ENCODE measurements at regions not wholly inside any gene's neighbourhood (a gene's known extent, or its start where the extent isn't known, plus 50 kb on each side); places are given as distances from the start of the nearest gene placed in this dataset.

DNA sequence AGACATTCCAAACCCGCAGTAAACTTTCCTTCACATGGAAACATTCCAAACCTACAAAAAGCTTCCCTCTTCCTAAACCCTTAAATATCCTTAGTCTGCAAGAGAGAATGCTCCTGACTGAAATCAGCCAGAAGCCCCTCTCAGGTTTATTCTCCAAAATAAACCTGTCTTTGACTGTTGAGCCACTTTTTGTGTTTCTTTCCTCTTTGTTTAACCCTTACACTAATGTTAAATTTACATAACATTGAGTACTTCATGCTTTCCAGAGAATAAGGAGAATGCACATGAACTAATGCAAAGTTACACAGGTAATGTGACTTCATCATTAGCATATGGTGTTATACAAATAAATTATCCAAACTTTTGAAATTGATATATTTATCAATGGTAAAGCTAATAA lies 262.6 kb upstream of the PRKCQ start:
- Mint-ChIP-seq H3K9me3 (peaks cover 35% of the 10 kb centered on the region), H3K27ac (no peak overlapping the region), H3K4me3 (no peak overlapping the region), H3K27me3 (ENCODE audit: insufficient read depth) (no peaks in the 10 kb centered on the region), H3K4me1 (no peaks in the 10 kb centered on the region), H3K36me3 (ENCODE audit: low read depth) (peaks cover 3% of the 10 kb centered on the region)
- H3K9ac ChIP-seq (ENCODE audit: extremely low read depth, low read length, poor library complexity, severe bottlenecking), result no peak overlapping the region
- TF ChIP-seq, protein P1, sequence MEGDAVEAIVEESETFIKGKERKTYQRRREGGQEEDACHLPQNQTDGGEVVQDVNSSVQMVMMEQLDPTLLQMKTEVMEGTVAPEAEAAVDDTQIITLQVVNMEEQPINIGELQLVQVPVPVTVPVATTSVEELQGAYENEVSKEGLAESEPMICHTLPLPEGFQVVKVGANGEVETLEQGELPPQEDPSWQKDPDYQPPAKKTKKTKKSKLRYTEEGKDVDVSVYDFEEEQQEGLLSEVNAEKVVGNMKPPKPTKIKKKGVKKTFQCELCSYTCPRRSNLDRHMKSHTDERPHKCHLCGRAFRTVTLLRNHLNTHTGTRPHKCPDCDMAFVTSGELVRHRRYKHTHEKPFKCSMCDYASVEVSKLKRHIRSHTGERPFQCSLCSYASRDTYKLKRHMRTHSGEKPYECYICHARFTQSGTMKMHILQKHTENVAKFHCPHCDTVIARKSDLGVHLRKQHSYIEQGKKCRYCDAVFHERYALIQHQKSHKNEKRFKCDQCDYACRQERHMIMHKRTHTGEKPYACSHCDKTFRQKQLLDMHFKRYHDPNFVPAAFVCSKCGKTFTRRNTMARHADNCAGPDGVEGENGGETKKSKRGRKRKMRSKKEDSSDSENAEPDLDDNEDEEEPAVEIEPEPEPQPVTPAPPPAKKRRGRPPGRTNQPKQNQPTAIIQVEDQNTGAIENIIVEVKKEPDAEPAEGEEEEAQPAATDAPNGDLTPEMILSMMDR (conservative IDR thresholded peaks at IDR 0.05), result no peak
- 98% methylated on average over 1 of the region's 1 CpG; no CpG with 5 or more reads in 1 of the 2 experiments for WGBS, 2 experiments (ENCODE audit: insufficient coverage in 1 of 2, insufficient read length in 1 of 2)
- no peak for DNase-seq
- H3K4me1 ChIP-seq (ENCODE audit: control insufficient read depth, insufficient read depth, low read length), result no peaks in the 10 kb centered on the region
- H3K27me3 ChIP-seq (ENCODE audit: control insufficient read depth, insufficient read depth, low read length, poor library complexity, severe bottlenecking), result no peaks in the 10 kb centered on the region
- H3K4me3 ChIP-seq (ENCODE audit: low read length), result no peak overlapping the region
- H3K36me3 ChIP-seq (ENCODE audit: control insufficient read depth, insufficient read depth, low read length), result no peaks in the 10 kb centered on the region
- no peak overlapping the region for H3K27ac ChIP-seq (ENCODE audit: low read depth, low read length)
- peaks cover 24% of the 10 kb centered on the region for H3K9me3 ChIP-seq (ENCODE audit: control insufficient read depth, low read length)

DNA sequence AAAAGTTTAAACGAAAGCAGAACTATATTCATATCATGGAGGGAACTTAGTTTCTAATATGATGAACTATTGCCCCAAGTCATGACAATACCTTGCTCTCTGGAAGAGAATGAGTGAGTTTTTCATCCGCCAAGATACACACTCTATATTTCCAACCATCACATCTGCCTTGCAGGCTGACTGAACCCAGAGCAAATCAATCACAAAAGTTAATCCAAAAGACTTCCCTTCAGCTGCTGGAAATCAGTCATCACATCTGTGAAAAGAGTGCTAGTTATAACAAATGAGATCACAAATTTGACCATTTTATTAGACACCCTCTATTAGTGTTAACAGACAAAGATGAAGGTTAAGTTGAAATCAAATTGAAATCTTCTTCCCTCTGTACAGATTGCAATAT lies 261.7 kb upstream of the PRKCQ start:
- H3K4me1 Mint-ChIP-seq, result no peaks in the 10 kb centered on the region
- no peaks in the 10 kb centered on the region for H3K4me1 ChIP-seq (ENCODE audit: control insufficient read depth, insufficient read depth, low read length)
- H3K9me3 Mint-ChIP-seq, result peaks cover 35% of the 10 kb centered on the region
- peaks cover 3% of the 10 kb centered on the region for H3K36me3 Mint-ChIP-seq (ENCODE audit: low read depth)
- H3K4me3 ChIP-seq (ENCODE audit: low read length), result no peak overlapping the region
- WGBS, 2 experiments (ENCODE audit: insufficient coverage in 1 of 2, insufficient read length in 1 of 2), result 91 to 100% methylated on average over 1 to 2 of the region's 2 CpGs
- H3K36me3 ChIP-seq (ENCODE audit: control insufficient read depth, insufficient read depth, low read length), result no peaks in the 10 kb centered on the region
- H3K9ac ChIP-seq (ENCODE audit: extremely low read depth, low read length, poor library complexity, severe bottlenecking), result no peak overlapping the region
- no peak overlapping the region for H3K27ac ChIP-seq (ENCODE audit: low read depth, low read length)
- DNase-seq, result no peak
- H3K27me3 ChIP-seq (ENCODE audit: control insufficient read depth, insufficient read depth, low read length, poor library complexity, severe bottlenecking), result no peaks in the 10 kb centered on the region
- peaks cover 24% of the 10 kb centered on the region for H3K9me3 ChIP-seq (ENCODE audit: control insufficient read depth, low read length)
- H3K4me3 Mint-ChIP-seq, result no peak overlapping the region
- H3K27me3 Mint-ChIP-seq (ENCODE audit: insufficient read depth), result no peaks in the 10 kb centered on the region
- TF ChIP-seq, protein P1 (conservative IDR thresholded peaks at IDR 0.05), result no peak
- no peak overlapping the region for H3K27ac Mint-ChIP-seq

DNA sequence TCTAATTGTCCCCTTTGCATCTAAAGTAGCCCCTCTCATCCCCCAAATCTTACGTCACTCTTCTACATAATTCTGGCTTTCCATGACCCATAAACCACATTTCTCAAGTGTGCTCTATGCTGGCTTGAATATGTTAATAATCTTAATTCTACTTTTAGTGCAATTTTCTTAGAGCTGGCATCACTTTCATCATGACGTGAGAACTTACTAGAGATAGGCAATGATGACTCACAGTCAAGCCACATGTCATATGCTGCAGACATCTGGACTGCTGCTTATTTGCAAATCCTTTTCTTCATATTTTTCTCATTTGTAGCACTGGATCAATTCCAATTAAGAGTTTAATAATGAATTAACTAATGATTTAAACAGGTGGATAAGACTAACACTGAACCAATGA lies 260.7 kb upstream of the PRKCQ start:
- Histone ChIP-seq H3K4me1 (ENCODE audit: control insufficient read depth, insufficient read depth, low read length) (no peaks in the 10 kb centered on the region), H3K27ac (ENCODE audit: low read depth, low read length) (no peak overlapping the region), H3K4me3 (ENCODE audit: low read length) (no peak overlapping the region), H3K9ac (ENCODE audit: extremely low read depth, low read length, poor library complexity, severe bottlenecking) (no peak overlapping the region), H3K36me3 (ENCODE audit: control insufficient read depth, insufficient read depth, low read length) (no peaks in the 10 kb centered on the region), H3K9me3 (ENCODE audit: control insufficient read depth, low read length) (peaks cover 24% of the 10 kb centered on the region), H3K27me3 (ENCODE audit: control insufficient read depth, insufficient read depth, low read length, poor library complexity, severe bottlenecking) (no peaks in the 10 kb centered on the region)
- Mint-ChIP-seq H3K4me1 (no peaks in the 10 kb centered on the region), H3K4me3 (no peak overlapping the region), H3K36me3 (ENCODE audit: low read depth) (peaks cover 3% of the 10 kb centered on the region), H3K27me3 (ENCODE audit: insufficient read depth) (no peaks in the 10 kb centered on the region), H3K27ac (no peak overlapping the region), H3K9me3 (peaks cover 35% of the 10 kb centered on the region)
- WGBS, 2 experiments (ENCODE audit: insufficient coverage in 1 of 2, insufficient read length in 1 of 2), result 75 to 86% methylated on average over 1 to 2 of the region's 2 CpGs
- no peak for DNase-seq
- TF ChIP-seq, protein P1 (conservative IDR thresholded peaks at IDR 0.05), result no peak

Measured in endodermal cell (in vitro differentiated cells).